NK-92 treated with Interleukin-12 subunit alpha and Interleukin-12 subunit beta, amount 100 ng/mL, for 24 hours (cell line): ENCODE measurements at regions not wholly inside any gene's neighbourhood (a gene's known extent, or its start where the extent isn't known, plus 50 kb on each side); places are given as distances from the start of the nearest gene placed in this dataset.
A peak's percentile ranks its signal among the peaks of the same experiment; 100 is the strongest.
"Not testable (repeated sequence)": the region's sequence is repeated elsewhere in the genome, so short reads cannot be mapped to it uniquely, and the experiment has no call there.

ENCODE experiments used
- DNase-seq: peaks from one replicate; lab custom pipeline; 2025; lab: John Stamatoyannopoulos, UW

DNA sequence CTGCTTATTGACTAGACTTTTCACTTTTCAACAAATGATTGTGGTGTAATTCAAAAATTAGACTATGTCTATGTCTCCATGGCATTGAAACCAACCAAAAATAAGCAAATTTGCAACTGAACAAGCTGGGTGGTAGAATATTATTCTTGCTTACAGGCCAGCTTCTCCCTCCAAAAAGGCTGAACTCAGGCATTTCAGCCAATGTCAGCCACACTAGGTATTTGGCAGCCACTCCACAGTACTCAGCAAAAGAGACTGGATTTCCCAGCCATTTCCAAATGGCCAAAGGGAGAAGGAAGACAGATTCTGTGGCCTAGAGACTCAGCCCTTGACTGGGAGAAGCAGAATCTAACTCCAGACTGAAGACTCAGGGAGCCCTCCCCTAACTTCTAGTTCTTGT is 121.8 kb upstream of the IRX5 start:
- no peak for DNase-seq

DNA sequence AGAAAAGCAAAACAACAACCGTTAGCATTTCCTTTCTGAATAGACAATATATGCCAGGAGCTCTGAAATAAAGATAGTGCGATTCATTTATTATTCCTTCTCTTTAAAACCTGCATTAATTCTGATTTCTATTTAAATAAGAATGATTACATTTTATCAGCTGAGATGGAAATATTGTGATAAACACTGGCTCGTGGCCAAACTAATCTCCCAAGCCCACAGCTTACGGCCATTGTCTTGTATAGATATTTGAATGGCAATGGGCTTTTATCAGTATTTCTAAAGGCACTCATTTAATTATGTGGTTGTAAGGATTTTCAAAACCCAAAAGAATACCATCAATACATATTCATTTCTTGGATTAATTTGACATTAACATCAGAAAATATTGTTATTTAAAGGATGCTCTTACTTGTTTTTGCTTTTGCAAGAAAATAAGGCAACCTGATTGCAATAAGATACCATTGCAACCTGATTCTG is 123.7 kb upstream of the IRX5 start:
- no peak for DNase-seq

DNA sequence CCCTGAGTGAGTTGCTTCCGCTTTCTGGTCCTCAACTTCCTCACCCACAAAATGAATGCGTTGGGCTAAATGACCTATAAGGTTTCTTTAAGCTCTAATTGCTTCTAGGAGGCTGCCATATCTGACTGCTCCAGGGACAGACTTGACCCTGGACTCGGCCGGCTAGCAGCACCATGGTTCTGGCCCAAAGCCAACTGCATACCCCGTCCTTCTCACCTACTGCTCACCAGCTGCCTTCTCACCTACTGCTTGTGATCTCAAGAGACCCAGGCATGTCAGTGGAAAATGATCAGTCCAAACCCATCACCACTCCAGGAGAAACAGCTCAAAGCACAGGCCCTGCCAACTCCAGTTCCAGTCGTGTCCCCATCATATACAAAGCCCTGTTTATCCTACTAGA is 124.3 kb upstream of the IRX5 start:
- DNase-seq, result no peak

DNA sequence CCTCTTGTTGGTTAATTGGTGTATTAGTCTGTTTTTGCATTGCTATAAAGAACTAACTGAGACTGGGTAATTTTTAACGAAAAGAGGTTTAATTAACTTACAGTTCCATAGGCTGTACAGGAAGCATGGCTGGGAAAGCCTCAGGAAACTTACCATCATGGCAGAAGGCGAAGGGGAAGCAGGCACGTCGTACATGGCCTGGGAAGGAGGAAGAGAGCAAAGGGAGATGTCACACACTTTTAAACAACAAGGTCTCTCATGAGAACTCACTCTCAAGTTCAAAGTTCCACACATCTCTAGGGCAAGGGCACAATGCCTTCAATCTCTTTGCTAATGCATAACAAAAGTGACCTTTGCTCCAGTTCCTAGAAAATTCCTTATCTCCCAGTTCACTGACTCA is 125.0 kb upstream of the IRX5 start:
- DNase-seq, result no peak

DNA sequence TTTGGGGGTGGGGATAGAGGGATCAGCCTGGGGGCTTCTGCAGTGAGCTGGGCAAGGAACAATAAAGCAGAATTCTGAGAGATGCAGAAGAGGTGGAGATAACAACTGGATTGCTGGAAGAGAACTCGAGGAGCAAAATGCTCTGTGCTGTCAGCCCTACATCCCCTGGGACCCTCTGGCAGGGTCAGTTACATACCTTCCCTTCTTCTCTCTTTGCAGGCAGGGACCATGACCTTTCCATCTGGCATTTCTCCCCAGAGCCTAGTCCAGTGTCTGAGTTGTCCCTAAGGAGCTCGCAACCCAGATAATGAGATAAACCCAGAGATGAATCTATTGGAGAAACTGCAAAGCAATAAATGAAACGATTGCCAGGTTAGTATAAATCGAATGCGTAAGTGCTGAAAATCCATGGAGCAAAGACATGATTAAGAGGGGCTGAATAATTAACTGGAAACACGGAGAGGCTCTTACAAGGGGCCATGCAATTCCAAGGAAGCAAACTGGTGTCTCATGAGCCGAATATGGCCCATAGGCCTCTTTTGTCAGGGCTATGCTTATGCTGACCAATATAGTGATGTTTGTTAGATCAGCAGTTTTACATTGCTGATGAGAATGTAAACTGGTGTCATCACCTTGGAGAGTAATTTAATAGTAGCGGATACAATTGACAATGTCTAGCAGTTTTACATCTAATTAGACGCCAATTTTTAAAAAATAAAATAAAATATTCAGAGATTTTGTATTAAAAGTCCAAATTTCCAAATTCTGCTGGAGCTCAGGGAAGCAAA is 129.4 kb upstream of the IRX5 start:
- no peak for DNase-seq

DNA sequence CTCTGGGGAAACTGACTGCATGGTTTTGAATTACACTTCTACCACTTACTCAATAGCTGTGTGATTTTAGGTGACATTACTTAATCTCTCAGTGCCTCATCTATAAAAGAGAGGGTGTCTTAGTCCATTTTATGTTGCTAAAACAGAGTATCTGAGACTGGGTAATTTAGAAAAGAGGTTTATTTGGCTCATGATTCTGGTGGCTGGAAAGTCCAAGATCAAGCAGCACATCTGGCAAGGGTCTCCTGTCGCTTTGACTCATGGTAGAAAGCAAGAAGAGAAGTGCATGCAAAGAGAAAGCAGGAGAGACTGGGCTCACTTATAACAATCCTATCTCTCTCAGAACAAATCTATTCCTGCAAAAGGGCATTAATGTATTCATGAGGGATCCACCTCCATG is 132.4 kb upstream of the IRX5 start:
- no peak for DNase-seq

DNA sequence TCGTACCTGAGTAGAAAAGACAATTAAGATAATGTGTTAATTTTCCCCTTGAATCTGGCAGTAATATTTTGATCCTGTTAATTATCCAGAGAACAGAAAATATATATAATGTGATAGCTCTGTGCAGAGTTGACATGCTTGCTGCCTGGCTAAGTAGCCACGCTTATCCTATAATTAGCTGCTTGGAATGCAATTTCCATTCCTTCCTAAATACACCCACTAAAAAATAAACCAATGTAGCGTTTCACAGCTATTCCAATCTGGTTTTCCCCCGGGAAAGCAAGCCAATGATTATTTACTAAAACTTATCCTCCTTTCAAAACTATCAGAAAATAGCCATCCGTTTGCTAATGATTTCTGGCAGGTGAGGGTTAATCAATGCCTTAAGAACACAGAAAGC is 134.5 kb upstream of the IRX5 start:
- no peak for DNase-seq

DNA sequence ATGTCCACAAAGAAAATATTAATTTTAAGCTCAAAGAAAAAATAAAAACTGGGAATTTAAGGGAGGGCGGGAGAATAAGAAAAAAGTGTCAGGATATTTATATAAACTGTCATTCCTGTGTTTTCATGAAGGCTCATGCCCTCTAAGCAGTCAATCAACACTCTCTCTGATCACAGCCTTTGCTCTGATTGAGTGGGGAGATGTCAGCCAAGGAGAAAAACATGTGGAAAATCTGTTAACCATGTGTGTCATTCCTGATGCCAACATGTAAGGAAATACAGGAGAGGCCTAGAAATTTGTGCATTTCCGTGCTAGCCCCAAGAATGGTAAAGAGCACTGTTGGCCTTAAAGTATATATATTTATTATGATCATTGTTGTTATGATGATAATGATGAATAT is 137.9 kb upstream of the IRX5 start:
- DNase-seq, result no peak

DNA sequence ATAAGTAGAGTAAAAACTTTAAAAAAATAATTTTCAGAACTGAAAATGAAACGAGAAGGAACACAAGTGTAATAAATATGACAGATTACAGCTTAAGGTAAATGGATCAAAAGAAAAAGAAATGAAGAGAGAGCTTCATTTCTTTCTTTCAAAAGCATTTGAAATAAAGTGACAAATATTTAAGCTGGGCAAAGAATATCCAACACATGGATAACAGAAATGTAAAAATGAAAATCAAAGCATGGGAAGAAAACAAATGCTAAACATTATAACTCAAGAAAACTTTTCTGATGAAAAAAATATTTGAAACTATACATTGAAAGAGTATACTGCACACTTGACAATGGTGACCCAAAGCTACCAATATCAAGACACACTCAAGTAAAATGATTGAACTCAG is 143.6 kb upstream of the IRX5 start:
- no peak for DNase-seq

DNA sequence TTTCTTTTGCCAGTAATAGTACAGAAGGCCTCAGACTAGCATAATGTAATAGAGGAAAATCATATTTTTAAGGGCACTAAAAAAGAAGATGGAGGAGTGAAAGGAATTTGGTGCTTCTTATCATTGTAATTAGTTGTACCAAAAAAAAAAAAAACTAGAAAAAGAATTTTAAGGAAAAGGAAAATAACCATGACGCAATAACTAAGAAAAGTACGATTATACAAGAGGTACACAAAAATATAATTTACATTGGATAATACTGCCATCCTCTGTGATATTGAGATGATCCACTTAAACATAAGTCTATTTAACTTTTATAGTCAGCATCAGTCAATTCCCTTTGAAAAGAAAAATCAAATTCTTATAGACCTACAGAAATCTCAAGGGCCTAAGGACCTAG is 146.7 kb upstream of the IRX5 start:
- no peak for DNase-seq

DNA sequence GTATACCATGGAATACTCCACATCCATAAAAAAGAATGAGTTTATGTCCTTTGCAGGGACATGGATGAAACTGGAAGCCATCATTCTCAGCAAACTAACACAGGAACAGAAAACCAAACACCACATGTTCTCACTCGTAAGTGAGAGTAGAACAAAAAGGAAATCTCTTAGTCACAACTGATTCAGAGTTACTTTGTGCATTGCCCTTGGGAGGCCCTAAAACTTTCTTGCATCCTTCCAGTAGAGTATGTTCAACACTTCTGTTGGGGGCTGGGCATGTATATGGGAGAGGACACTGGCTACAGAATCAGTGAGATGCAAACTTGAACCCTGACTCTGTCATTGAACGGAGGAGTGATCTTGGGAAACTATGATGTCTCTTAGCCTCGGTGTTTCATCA is 147.4 kb upstream of the IRX5 start:
- DNase-seq, result no peak

DNA sequence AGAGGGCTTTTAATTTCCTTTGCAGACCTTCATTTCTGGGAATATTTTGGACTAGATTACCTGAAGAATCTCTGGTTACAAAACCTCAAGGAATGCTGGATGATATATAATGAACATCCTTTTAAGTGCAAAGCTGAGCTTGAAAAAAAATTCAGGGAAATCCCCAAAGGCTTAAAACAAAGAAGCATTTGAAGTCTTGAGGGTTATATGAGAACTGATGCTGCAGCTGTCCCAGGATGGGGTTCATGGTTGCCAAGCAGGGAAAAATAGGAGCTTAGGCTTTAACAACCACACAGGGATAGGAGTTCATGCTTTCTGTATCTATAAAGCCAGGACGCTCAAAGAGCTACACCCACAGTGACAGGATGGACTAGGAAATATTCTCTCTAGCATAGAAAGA is 150.4 kb upstream of the IRX5 start:
- DNase-seq, result no peak

DNA sequence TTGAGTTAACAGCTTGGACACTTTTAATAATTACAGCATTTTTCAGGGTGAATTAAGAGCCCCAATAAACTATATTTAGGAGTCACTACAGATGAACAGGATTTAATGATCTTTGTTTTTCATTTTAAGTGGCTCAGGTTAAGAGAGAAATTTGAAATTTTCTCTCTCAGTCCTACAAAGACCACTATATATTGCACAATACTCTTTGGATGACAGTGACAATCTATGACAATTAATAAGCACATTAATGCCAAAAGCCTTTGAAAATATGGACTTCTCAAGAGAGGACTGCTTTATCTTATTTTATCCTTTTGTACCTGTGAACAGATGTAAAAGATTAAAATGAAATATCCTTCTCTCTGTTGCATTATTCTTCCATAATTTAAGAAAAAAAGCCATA is 151.1 kb upstream of the IRX5 start:
- no peak for DNase-seq

DNA sequence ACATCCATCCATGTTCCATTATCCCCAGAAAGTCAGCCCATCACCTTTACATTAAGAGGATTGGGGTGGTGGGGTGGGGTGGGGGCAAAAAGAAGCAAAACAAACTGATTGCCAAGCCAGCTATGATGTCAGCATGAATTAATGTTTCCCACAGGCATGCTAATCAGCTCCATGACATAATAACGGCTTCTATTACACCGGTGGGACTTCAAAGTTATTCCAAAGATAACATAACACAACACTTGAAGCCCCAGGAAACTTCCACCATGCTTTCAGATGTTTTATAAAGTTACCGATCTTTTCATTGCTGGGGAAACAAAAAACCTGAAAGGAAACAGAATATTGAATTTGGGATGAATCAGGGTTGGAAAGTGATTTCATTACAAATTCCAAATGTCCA is 155.9 kb upstream of the IRX5 start:
- no peak for DNase-seq

DNA sequence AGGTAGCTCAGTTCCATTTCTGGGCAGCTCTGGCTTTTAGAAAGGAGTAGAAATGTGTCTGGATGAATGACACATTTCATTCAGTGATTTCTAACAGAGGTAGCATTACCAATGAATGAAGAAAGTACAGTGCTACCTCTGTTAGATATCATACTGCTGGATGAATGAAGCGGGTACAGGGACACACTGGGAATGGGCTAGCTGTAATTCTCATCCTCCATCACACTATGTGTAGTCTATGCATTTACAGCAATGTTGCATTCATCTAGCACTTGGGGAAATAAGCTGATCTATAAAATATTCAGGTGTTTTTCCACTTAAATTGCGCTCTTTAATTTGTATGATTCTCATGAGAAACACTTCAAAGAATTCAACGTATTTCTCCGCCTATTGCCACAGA is 158.3 kb upstream of the IRX5 start:
- DNase-seq, result no peak

DNA sequence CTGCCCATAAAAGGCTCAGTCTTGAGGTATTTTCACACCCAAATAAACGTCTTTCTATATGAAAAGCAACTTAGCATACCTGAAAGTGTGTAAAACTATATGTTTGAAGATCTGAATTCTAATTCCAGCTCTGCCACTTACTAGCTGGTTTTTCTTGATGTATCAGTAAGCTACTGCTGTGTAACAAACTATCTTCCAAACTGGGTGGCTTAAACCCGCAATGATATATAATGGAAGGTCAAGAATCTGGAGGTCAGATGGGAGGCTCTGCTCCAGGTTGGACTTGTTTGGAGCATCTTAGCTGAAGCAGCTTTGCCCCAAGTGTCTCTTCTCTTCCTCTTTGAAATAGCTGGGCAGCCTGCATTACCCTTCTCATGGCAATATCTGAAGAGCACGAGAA is 164.3 kb upstream of the IRX5 start:
- DNase-seq, result no peak

DNA sequence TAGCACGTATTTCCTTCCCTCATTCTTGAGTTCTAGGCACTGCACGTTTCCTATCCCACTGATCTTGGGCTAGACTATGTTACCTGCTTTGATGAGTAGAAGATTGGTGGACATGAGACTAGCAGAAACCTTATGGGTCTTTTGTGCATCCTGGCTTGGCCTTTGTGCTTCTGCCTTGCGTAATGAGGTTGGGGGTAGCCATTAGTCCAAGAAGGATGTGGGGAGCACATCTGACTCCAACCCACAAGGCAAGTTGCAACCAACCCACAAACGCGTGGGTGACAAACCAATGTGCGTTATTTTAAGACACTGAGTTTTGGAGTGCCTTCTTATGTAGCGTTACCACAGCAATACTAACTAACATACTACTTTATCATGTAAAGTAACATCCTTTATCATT is 180.4 kb upstream of the IRX5 start:
- peak; percentile 52 for DNase-seq

DNA sequence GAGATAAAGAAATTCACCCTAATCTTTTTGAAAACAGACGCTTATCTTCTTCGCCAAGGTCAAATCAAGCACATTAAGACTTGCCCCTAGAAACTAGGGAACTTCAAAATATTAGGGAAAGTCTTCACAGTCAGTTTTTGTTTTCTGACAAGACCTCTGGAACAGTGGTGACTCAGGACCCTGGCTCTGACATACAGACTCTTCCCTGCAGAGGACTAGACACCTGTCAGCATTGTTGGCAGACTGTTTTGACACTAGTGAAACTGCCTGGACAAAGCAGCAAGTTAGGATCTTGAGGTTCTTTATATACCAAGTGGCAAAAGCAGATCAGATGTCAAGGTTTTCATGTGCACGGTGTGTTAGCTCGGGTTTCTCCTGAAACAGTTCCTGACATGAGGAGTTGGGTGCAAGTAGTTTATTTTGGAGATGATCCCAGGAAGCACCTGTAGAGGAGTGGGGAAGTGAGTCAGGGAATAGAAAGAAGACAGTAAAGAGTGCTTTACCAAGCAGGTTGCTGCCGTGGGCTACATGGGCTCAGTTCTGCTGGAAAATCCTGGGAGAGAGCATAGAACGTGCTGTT is 182.0 kb upstream of the IRX5 start:
- no peak for DNase-seq

DNA sequence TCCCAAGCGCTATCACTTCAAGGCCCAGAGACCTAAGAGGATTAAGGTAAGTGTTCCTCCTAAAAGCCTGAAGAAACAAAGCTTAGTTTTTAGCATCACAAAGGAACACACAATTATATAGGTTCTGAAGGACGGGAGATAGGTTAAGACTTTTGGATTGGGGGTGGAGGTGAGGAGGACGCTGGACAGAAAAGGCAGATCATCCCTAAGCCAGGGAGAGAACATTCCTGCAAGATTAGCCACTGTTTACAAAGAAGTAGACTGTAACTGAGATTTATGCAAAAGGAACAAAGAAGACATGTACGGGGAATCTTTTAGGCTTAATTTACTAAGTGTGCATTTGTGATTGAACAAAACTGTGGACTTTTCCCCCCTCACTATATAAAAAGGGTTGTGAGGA is 184.1 kb upstream of the IRX5 start:
- no peak for DNase-seq

DNA sequence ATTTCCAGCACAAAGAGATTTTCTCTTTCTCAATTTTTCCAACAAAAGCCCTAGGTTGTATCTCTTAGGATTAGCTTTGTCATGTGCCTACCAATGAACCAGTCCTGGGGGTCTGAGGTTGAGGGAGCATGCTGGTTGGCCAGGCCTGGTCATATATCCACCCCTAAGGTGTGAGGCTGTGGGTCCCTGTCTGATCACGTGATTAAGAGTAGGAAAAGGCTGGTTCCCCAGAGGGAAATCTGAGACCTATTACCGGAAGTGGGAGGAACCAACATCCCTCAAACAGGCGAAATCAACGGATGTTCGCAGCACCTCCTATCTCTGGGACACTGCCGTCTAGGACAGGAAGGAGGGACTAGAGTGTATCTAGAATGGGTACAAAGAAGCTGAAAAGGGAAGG is 185.7 kb upstream of the IRX5 start:
- no peak for DNase-seq

DNA sequence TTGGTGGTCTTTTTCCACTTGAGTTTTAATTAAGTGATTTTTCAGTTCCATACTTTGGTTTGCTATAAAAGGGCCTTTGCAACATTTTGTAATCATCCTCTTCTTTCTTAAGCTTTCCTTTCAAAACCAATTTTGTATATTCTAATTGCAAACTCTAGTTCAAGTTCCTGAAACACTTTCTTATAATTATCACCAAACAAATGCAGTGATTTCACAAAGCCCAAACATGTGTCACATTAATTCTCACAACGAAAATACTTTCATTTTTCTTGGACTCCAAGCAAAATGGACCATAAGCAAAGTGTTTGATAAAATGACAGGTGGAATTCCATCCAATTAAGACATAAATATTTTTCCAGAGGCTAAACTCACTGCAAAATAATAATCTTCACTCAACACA is 188.2 kb upstream of the IRX5 start:
- DNase-seq, result no peak

DNA sequence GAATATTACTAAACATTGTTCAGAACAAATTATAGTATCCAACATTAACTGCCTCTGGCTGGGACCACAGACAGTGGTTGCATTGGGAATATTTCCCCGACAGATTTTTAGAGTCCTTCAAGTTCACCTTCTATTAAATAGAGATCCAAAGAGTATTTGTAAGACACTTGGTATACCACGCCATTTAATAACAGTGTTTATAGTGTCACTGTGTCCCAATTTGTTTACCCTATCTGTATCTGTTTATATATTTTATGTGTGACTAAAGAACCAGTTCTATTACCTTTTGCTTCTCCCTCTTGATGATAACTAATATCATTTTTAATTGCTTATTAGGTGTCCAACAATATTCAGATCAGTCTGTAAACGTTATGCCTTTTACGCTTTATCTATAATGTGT is 191.3 kb upstream of the IRX5 start:
- no peak for DNase-seq

DNA sequence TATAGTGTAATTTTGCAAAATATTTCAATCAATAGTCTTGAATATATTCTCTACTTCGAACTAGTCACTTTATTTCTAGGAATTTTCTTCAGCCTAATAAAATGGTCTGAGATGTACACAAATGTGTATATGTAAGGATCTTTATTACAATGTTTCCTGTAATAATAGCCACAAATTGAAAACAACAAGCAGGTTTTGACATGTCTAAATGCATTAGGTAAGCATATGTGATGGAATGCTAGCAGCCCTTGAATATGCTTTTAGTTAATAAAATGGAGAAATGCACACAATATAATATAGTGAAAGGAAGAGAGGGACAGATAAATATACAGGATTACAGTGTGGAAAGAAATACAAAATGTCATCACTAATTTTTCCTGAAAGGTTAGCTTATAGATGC is 196.5 kb upstream of the IRX5 start:
- DNase-seq, result no peak

DNA sequence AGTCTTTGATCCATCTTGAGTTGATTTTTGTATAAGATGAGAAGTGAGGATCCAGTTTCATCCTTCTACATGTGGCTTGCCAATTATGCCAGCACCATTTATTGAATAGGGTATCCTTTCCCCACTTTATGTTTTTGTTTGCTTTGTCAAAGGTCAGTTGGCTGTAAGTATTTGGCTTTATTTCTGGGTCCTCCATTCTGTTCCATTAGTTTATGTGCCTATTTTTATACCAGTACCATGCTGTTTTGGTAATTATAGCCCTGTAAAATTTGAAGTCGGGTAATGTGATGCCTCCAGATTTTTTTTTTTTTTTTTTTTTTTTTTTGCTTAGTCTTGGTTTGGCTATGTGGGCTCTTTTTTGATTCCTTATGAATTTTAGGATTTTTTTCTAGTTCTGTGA is 203.0 kb upstream of the IRX5 start:
- DNase-seq, result not testable (repeated sequence)
